NCI-H345 treated with DMSO at 0.1 percent for 48 hours (cell line): ENCODE measurements at regions not wholly inside any gene's neighbourhood (a gene's known extent, or its start where the extent isn't known, plus 50 kb on each side); places are given as distances from the start of the nearest gene placed in this dataset.

Experiments used
- DNase-seq: peaks from one replicate; lab custom pipeline; 2025; ENCODE audit not compliant: unreplicated experiment; lab: John Stamatoyannopoulos, UW

- no peak for DNase-seq
Measured at GRCh38 chr3:18127859-18128681, 297.1 kb downstream of the SATB1 start.

- DNase-seq: no peak
Measured at GRCh38 chr3:18127174-18127858, 297.8 kb downstream of the SATB1 start.

- no peak for DNase-seq
Measured at GRCh38 chr3:18126772-18127171, 298.4 kb downstream of the SATB1 start.

- DNase-seq: no peak
Measured at GRCh38 chr3:18124501-18124900, 300.6 kb downstream of the SATB1 start.

- DNase-seq: no peak
Measured at GRCh38 chr3:18122264-18122663, 302.9 kb downstream of the SATB1 start.

- no peak for DNase-seq
Measured at GRCh38 chr3:18121020-18121419, 304.1 kb downstream of the SATB1 start.

- no peak for DNase-seq
Measured at GRCh38 chr3:18119866-18120265, 305.3 kb downstream of the SATB1 start.

- no peak for DNase-seq
Measured at GRCh38 chr3:18114894-18115293, 310.2 kb downstream of the SATB1 start.

- no peak for DNase-seq
Measured at GRCh38 chr3:18113417-18113816, 311.7 kb downstream of the SATB1 start.

- no peak for DNase-seq
Measured at GRCh38 chr3:18112674-18113375, 312.3 kb downstream of the SATB1 start.

- no peak for DNase-seq
Measured at GRCh38 chr3:18111796-18112232, 313.3 kb downstream of the SATB1 start.

GRCh38 chr3:18103591-18103990 is 321.5 kb downstream of the SATB1 start:
- DNase-seq: no peak

GRCh38 chr3:18100121-18100520 is 325.0 kb downstream of the SATB1 start:
- DNase-seq: no peak

GRCh38 chr3:18099611-18100010 is 325.5 kb downstream of the SATB1 start:
- DNase-seq: no peak

GRCh38 chr3:18098960-18099587 is 326.1 kb downstream of the SATB1 start:
- DNase-seq: no peak

GRCh38 chr3:18097989-18098388 is 327.1 kb downstream of the SATB1 start:
- no peak for DNase-seq

GRCh38 chr3:18097473-18097872 is 327.7 kb downstream of the SATB1 start:
- no peak for DNase-seq

GRCh38 chr3:18092726-18093125 is 332.4 kb downstream of the SATB1 start:
- no peak for DNase-seq

- DNase-seq: no peak
Measured at GRCh38 chr3:18090377-18090776, 334.8 kb downstream of the SATB1 start.

GRCh38 chr3:18087988-18088387 is 337.2 kb downstream of the SATB1 start:
- no peak for DNase-seq

GRCh38 chr3:18086760-18087159 is 338.4 kb downstream of the SATB1 start:
- DNase-seq: no peak
